ENCODE measurements at regions not wholly inside any gene's neighbourhood (a gene's known extent, or its start where the extent isn't known, plus 50 kb on each side); places are given as distances from the start of the nearest gene placed in this dataset.

GRCh38 chr16:62661435-62661834 is 625.2 kb upstream of the CDH8 start:
- TF ChIP-seq NFIC (IDR thresholded peaks at IDR 0.05) (no peak), RAD21 (IDR thresholded peaks at IDR 0.05; ENCODE audit: low read depth) (no peak), ZBTB7A (IDR thresholded peaks at IDR 0.05; ENCODE audit: low read depth) (no peak), REST (IDR thresholded peaks at IDR 0.05; ENCODE audit: low read depth) (no peak), CEBPB (IDR thresholded peaks at IDR 0.05) (no peak), TAF1 (IDR thresholded peaks at IDR 0.05; ENCODE audit: low read depth) (no peak), TCF12 (IDR thresholded peaks at IDR 0.05; ENCODE audit: low read depth) (no peak), EP300 (IDR thresholded peaks at IDR 0.05; ENCODE audit: borderline replicate concordance) (no peak), USF1 (IDR thresholded peaks at IDR 0.05) (no peak), TEAD4 (IDR thresholded peaks at IDR 0.05) (no peak), YY1 (IDR thresholded peaks at IDR 0.05; ENCODE audit: low read depth) (no peak), MAX (IDR thresholded peaks at IDR 0.05) (no peak), EGR1 (IDR thresholded peaks at IDR 0.05) (no peak), FOXM1 (IDR thresholded peaks at IDR 0.05; ENCODE audit: borderline replicate concordance, low read depth) (no peak), CREB1 (IDR thresholded peaks at IDR 0.05; ENCODE audit: low read depth) (no peak)

- TF ChIP-seq EP300 (IDR thresholded peaks at IDR 0.05; ENCODE audit: borderline replicate concordance) (no peak), TEAD4 (IDR thresholded peaks at IDR 0.05) (no peak), TCF12 (IDR thresholded peaks at IDR 0.05; ENCODE audit: low read depth) (no peak), RAD21 (IDR thresholded peaks at IDR 0.05; ENCODE audit: low read depth) (no peak), REST (IDR thresholded peaks at IDR 0.05; ENCODE audit: low read depth) (no peak)
Measured at GRCh38 chr16:62657116-62657515, 620.9 kb upstream of the CDH8 start.

GRCh38 chr16:62652441-62653120 is 616.3 kb upstream of the CDH8 start:
- TF ChIP-seq TCF12 (IDR thresholded peaks at IDR 0.05; ENCODE audit: low read depth) (no peak), EGR1 (IDR thresholded peaks at IDR 0.05) (no peak), EP300 (IDR thresholded peaks at IDR 0.05; ENCODE audit: borderline replicate concordance) (no peak), RAD21 (IDR thresholded peaks at IDR 0.05; ENCODE audit: low read depth) (no peak), CEBPB (IDR thresholded peaks at IDR 0.05) (no peak), MAX (IDR thresholded peaks at IDR 0.05) (no peak), REST (IDR thresholded peaks at IDR 0.05; ENCODE audit: low read depth) (no peak), TAF1 (IDR thresholded peaks at IDR 0.05; ENCODE audit: low read depth) (no peak), ZBTB7A (IDR thresholded peaks at IDR 0.05; ENCODE audit: low read depth) (no peak), TEAD4 (IDR thresholded peaks at IDR 0.05) (no peak), USF1 (IDR thresholded peaks at IDR 0.05) (no peak), CREB1 (IDR thresholded peaks at IDR 0.05; ENCODE audit: low read depth) (no peak), YY1 (IDR thresholded peaks at IDR 0.05; ENCODE audit: low read depth) (no peak), FOXM1 (IDR thresholded peaks at IDR 0.05; ENCODE audit: borderline replicate concordance, low read depth) (no peak), NFIC (IDR thresholded peaks at IDR 0.05) (no peak)

GRCh38 chr16:62648256-62648655 is 612.0 kb upstream of the CDH8 start:
- TF ChIP-seq CEBPB (IDR thresholded peaks at IDR 0.05) (no peak), FOXM1 (IDR thresholded peaks at IDR 0.05; ENCODE audit: borderline replicate concordance, low read depth) (no peak), EP300 (IDR thresholded peaks at IDR 0.05; ENCODE audit: borderline replicate concordance) (no peak), ZBTB7A (IDR thresholded peaks at IDR 0.05; ENCODE audit: low read depth) (no peak), YY1 (IDR thresholded peaks at IDR 0.05; ENCODE audit: low read depth) (no peak), TCF12 (IDR thresholded peaks at IDR 0.05; ENCODE audit: low read depth) (no peak), CREB1 (IDR thresholded peaks at IDR 0.05; ENCODE audit: low read depth) (no peak), EGR1 (IDR thresholded peaks at IDR 0.05) (no peak), TAF1 (IDR thresholded peaks at IDR 0.05; ENCODE audit: low read depth) (no peak), USF1 (IDR thresholded peaks at IDR 0.05) (no peak), RAD21 (IDR thresholded peaks at IDR 0.05; ENCODE audit: low read depth) (no peak), NFIC (IDR thresholded peaks at IDR 0.05) (no peak)
